Stimulated activated naive CD8-positive, alpha-beta T cell treated with anti-CD3 and anti-CD28 coated beads, Interleukin-15, amount 100 ng/mL, for 72 hours (primary cell): ENCODE measurements at regions not wholly inside any gene's neighbourhood (a gene's known extent, or its start where the extent isn't known, plus 50 kb on each side); places are given as distances from the start of the nearest gene placed in this dataset.
A peak's percentile ranks its signal among the peaks of the same experiment; 100 is the strongest.
"Not testable (repeated sequence)": the region's sequence is repeated elsewhere in the genome, so short reads cannot be mapped to it uniquely, and the experiment has no call there.

Experiments
- ATAC-seq: fragments of 150-1000 bp; cut with Tn5 transposase; 2 replicates; pipeline ENCODE4 v1.10.0; 2021; ENCODE audit warnings: mild to moderate bottlenecking, moderate library complexity
- DNase-seq, 2 donors: peaks; one replicate each; pipeline ENCODE4 v3.0.0; 2021 to 2022
- H3K27ac Mint-ChIP-seq, 2 donors: one replicate each; pipeline ENCODE4 v1.8.0; 2022; ENCODE audit warnings: mild to moderate bottlenecking in 2 of 2, mixed read lengths in 2 of 2, moderate library complexity in 2 of 2
- H3K27me3 Mint-ChIP-seq: one replicate; pipeline ENCODE4 v1.8.0; 2022; ENCODE audit warnings: mixed read lengths
- H3K4me1 Mint-ChIP-seq: one replicate; pipeline ENCODE4 v1.8.0; 2022; ENCODE audit warnings: mild to moderate bottlenecking, mixed read lengths
- H3K4me3 Mint-ChIP-seq, 2 donors: one replicate each; pipeline ENCODE4 v1.8.0; 2022; ENCODE audit warnings: mild to moderate bottlenecking in 2 of 2, mixed read lengths in 2 of 2, moderate library complexity in 1 of 2
- H3K9me3 Mint-ChIP-seq, 2 donors: one replicate each; pipeline ENCODE4 v1.8.0; 2022; ENCODE audit warnings: mixed read lengths in 2 of 2

DNA sequence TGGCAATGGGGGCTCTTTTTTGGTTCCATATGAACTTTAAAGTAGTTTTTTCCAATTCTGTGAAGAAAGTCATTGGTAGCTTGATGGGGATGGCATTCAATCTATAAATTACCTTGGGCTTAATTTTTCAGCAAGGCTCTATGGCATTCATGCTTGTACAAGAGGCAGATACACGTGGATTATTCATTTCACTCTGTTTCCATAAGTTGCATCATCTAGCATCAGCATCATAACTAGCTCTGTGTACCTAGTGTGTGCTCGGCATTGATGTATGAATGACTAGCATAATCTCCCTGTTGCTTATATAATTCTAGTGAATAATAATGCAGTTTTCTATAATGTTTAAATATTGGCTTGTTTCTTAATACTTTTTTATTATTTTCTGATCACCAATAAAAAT, 335.2 kb upstream of the CNTNAP2 start:
- not testable (repeated sequence) for H3K4me1 Mint-ChIP-seq, H3K4me3 Mint-ChIP-seq, H3K27ac Mint-ChIP-seq, ATAC-seq, H3K27me3 Mint-ChIP-seq, DNase-seq, H3K9me3 Mint-ChIP-seq

DNA sequence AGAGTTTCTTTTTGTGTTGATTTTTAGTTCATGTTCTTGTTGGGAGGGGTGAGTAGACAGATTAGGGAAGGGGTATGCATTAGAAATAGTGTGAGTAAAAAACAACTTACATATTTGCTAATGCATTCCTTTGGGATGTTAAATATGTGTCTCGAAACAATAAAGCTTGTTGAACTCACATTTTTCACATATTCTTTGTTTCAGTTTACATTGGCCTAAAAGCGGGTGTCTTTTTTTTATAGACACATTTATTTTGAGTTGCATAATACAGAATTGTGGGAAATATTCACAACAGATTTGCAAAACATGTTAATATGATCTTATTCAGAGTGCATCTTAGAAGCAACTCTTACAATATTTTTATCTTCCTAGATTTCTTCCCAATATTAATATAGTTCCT, 337.5 kb upstream of the CNTNAP2 start:
- Mint-ChIP-seq H3K4me1 (no peaks in the 10 kb centered on the region), H3K27ac (no peak overlapping the region), H3K4me3 (no peak overlapping the region), H3K9me3 (no peaks in the 10 kb centered on the region), H3K27me3 (no peaks in the 10 kb centered on the region)
- ATAC-seq (no peak), DNase-seq (no peak)

DNA sequence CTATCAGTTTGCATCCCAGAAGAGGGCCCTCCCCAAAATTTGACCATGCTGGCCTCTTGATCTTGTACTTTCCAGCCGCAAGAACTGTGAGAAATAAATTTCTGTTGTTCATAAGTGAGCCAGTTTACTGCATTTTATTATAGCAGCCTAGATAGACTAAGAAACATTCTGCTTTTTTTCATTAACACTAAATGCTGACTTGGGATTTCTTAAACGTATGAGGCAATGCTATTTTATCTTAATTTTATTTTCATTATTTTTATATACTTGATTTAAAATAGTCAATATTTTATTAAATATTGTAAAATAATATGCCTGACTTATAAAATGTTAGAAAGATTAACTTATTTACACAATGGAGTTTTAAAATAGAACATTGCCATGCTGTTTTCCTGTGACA, 341.8 kb upstream of the CNTNAP2 start:
- DNase-seq = no peak
- Mint-ChIP-seq H3K4me1 (no peaks in the 10 kb centered on the region), H3K4me3 (no peak overlapping the region), H3K27me3 (no peaks in the 10 kb centered on the region), H3K9me3 (no peaks in the 10 kb centered on the region), H3K27ac (no peak overlapping the region)
- no peak for ATAC-seq

DNA sequence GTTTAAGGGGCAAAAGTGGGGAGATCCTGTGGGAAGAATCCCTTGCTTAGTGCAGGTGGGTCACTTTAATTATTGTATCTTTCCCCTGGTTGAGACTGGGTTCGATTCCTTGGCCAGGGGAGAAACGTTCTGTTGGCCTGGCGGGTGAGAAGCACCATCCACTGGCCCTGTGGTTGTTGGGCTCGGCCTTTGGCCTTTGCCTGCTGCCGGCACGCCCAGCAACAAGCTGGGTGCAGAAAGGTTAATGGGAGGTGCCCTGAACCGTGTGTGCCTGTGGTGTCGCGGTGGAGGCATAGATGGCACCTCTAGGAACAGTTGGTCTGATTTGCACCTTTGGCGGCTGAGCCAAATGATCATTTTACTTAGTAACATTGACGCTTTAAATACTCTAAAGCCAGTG, 363.6 kb upstream of the CNTNAP2 start:
- ATAC-seq (no peak), DNase-seq (no peak)
- no peak overlapping the region for H3K4me3 Mint-ChIP-seq
- no peaks in the 10 kb centered on the region for H3K27me3 Mint-ChIP-seq
- H3K4me1 Mint-ChIP-seq = no peaks in the 10 kb centered on the region
- H3K9me3 Mint-ChIP-seq = peaks cover 5 to 14% of the 10 kb centered on the region in 2 donors
- H3K27ac Mint-ChIP-seq = no peak overlapping the region

DNA sequence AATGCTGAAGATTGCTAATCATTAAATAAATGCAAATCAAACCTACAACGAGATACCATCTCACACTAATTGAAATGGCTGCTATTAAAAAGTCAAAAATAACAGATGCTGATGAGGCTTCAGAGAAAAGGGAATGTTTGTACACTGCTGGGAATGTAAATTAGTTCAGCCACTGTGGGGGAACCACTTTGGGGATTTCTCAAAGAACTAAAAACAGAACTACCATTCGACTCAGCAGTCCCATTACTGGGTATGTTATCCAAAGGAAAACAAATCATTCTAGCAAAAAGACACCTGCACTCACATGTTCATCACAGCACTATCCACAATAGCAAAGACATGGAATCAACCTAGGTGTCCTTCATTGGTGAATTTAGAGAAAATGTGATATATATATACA, 379.0 kb upstream of the CNTNAP2 start:
- Mint-ChIP-seq H3K27me3 (no peaks in the 10 kb centered on the region), H3K27ac (no peak overlapping the region), H3K4me3 (no peak overlapping the region), H3K9me3 (no peaks in the 10 kb centered on the region), H3K4me1 (no peaks in the 10 kb centered on the region)
- no peak for ATAC-seq
- no peak for DNase-seq

DNA sequence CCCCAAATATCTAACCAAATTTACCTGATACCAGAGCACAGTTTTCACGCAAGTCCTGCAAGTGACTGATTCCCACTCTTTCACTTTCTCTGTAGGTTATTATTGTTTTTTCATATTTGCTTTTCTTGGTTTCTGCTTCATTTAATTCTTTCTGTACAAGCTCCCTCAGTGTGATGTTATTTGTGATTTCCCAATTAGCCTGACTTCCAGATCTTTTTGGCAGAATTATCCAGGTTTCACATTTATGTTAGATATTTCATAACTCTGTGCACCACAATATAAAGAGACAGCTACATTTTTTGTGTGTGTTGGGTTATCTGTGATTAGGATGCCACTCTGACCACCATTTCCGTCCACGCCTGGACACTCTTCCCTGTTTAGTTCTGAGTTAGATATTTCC, 381.5 kb upstream of the CNTNAP2 start:
- Mint-ChIP-seq H3K9me3 (peaks cover 6 to 8% of the 10 kb centered on the region in 2 donors), H3K27me3 (no peaks in the 10 kb centered on the region), H3K27ac (no peak overlapping the region), H3K4me3 (no peak overlapping the region), H3K4me1 (no peaks in the 10 kb centered on the region)
- ATAC-seq = no peak
- DNase-seq = no peak

DNA sequence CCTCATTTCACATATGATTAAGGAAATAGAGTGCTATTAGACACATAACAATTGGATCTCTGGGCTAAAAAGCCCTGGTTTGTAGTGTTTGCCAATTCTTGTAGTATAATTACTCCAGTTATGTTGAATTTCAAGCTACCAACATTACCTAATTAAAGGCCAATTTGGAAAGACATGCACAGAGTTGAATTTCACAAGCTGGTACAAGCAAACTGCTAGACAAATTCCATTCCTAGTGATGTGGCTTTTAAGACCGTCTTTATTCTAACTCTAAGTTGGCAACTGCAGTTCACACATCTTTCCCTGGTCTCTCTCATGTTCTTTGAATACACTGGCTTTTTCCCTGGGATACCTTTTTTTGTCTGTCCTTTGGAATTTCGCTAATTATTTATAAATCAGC, 384.1 kb upstream of the CNTNAP2 start:
- Mint-ChIP-seq H3K4me3 (no peak overlapping the region), H3K9me3 (peaks cover 13 to 14% of the 10 kb centered on the region in 2 donors), H3K27ac (no peak overlapping the region), H3K4me1 (no peaks in the 10 kb centered on the region), H3K27me3 (no peaks in the 10 kb centered on the region)
- ATAC-seq = no peak
- no peak for DNase-seq

DNA sequence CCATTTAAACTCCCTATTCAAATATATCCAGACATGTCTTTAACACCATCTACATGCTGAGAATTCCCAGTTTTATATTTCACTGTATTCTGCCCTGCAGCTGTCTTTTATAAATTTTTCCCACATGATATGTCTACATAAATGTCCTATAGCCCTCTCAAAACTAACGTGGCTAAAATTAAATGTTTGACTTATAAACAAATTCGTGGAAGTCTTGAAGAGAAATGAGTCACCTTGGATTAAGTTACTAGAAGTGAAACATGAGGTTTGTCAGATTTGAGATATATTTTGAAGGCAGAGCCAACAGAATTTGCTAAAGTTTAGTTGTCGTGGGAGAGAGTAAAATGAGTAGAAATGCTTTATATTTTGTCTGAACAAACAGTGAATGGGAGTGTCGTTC, 386.9 kb upstream of the CNTNAP2 start:
- H3K4me3 Mint-ChIP-seq = no peak overlapping the region
- DNase-seq (no peak), ATAC-seq (no peak)
- no peaks in the 10 kb centered on the region for H3K27me3 Mint-ChIP-seq
- H3K9me3 Mint-ChIP-seq = peaks cover 13 to 14% of the 10 kb centered on the region in 2 donors
- peak overlapping the region in 1 of 2 donors; percentile 62 for H3K27ac Mint-ChIP-seq
- H3K4me1 Mint-ChIP-seq = no peaks in the 10 kb centered on the region

DNA sequence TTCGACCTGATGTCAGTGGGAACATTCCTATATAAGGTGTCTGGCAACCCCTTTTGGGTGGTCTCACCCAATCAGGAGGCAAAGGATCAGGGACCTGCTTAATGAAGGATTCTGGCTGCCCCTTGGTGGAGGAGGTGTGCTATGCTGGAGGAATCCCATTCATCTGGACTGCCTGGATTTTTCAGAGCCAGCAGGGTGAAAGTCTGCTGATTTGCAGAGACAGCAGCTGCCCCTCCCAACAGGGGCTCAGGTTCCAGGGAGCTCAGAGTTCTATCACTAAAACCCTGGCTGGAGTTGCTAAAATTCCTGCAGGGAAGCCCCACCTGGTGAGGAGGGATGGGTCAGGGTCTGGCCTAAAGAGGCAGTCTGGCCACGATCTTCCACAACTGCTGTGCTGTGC, 398.5 kb upstream of the CNTNAP2 start:
- Mint-ChIP-seq H3K9me3 (peaks cover 5 to 31% of the 10 kb centered on the region in 2 donors), H3K4me3 (no peak overlapping the region), H3K27ac (no peak overlapping the region), H3K4me1 (no peaks in the 10 kb centered on the region), H3K27me3 (no peaks in the 10 kb centered on the region)
- no peak for ATAC-seq
- DNase-seq = no peak

DNA sequence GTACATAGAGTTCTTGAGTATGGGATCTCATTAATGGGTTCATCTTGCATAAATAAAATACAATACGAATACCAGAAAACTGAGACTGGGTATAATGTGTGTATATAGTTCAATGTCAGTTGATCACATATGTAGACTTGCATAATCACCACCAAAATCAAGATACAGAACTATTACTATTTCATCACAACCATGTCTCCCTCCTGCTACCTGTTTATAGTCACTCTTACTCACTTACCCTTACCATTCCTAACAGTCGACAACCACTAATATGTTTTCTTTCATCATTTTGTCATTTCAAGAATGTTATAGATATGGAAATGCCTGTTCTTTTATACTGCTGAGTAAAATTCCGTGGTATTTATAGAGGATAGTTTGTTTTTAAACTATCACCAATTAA, 416.1 kb upstream of the CNTNAP2 start:
- no peak overlapping the region for H3K4me3 Mint-ChIP-seq
- H3K4me1 Mint-ChIP-seq = no peaks in the 10 kb centered on the region
- H3K9me3 Mint-ChIP-seq = peaks cover 0 to 5% of the 10 kb centered on the region in 2 donors
- H3K27ac Mint-ChIP-seq = no peak overlapping the region
- no peaks in the 10 kb centered on the region for H3K27me3 Mint-ChIP-seq
- ATAC-seq (no peak), DNase-seq (no peak)

DNA sequence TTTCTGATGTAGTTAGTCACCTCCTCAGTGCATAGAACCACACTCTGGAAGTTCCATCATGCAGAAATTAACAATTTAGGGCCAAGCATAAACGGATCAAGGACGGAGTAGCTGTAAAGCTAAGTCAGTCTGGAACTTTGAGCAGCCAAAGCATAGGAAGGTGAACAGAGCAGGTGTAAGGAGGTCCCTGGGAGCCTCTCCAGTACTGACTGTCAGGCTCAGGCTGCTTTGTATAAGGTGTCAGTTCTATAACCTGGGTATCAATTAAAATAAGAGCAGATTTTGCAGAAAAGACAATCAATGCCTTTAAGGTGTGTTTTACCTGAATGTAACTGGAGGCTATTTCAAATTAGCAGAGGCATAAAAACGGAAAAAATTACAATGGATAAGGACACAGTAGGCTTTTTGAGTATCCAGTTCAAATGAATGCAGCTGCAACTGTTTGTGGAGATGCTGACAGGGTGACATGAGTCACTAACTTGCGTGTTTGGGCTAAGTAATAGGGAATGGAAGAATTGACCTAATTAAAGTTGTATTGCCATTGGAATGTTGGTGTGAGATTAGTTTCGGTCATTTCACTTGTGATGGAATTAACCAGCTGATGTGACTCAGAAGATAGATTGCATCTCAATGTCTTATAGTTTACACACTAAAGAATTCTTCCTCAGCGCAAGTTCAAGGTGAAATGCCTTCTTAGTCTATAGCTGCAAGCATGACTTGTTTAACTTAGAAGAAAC, 417.9 kb upstream of the CNTNAP2 start:
- no peak for DNase-seq
- Mint-ChIP-seq H3K27ac (no peak overlapping the region), H3K27me3 (no peaks in the 10 kb centered on the region), H3K4me1 (no peaks in the 10 kb centered on the region), H3K4me3 (no peak overlapping the region), H3K9me3 (peaks cover 0 to 5% of the 10 kb centered on the region in 2 donors)
- ATAC-seq = no peak

DNA sequence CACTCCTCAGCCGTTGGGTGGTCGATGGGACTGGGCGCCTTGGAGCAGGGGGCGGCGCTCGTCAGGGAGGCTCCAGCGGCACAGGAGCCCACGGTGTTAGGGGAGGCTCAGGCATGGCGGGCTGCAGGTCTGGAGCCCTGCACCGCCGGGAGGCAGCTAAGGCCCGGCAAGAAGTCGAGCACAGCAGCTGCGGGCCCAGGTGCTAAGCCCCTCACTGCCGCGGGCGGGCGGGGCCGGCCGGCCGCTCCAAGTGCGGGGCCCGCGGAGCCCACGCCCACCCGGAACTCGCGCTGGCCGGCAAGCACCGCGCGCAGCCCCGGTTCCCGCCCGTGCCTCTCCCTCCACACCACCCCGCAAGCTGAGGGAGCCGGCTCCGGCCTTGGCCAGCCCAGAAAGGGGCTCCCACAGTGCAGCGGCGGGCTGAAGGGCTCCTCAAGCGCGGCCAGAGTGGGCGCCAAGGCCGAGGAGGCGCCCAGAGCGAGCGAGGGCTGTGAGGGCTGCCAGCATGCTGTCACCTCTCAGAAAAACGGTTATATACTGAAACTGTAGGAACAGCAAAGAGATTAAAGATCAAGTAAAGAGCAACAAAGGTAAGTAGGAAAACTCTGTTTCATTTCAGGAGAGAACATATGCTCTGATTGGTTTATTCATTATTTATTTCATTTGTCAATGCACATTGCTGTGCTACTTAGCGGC, 419.0 kb upstream of the CNTNAP2 start:
- not testable (repeated sequence) for H3K27me3 Mint-ChIP-seq, H3K9me3 Mint-ChIP-seq, H3K27ac Mint-ChIP-seq, DNase-seq, H3K4me1 Mint-ChIP-seq, ATAC-seq, H3K4me3 Mint-ChIP-seq

DNA sequence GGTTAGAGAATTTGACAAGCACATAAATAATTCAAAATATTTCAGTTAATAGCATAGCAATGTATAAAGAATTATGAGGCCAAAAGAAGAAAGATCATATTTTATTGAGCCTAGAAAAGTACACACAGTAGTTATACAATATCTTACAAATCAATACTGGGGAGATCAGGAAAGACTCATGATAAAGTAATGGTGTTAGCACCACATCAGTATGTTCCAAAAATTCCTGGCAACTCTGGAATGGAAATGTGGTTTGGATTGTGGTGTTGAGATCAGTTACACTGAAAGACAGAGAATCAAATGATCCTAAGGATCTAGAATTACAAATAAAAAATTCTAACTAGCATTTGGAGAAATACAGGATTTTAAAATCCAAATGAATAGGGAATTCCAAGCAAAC, 420.5 kb upstream of the CNTNAP2 start:
- DNase-seq (no peak), ATAC-seq (no peak)
- H3K27ac Mint-ChIP-seq = no peak overlapping the region
- H3K9me3 Mint-ChIP-seq = peaks cover 0 to 5% of the 10 kb centered on the region in 2 donors
- no peaks in the 10 kb centered on the region for H3K27me3 Mint-ChIP-seq
- no peak overlapping the region for H3K4me3 Mint-ChIP-seq
- no peaks in the 10 kb centered on the region for H3K4me1 Mint-ChIP-seq

DNA sequence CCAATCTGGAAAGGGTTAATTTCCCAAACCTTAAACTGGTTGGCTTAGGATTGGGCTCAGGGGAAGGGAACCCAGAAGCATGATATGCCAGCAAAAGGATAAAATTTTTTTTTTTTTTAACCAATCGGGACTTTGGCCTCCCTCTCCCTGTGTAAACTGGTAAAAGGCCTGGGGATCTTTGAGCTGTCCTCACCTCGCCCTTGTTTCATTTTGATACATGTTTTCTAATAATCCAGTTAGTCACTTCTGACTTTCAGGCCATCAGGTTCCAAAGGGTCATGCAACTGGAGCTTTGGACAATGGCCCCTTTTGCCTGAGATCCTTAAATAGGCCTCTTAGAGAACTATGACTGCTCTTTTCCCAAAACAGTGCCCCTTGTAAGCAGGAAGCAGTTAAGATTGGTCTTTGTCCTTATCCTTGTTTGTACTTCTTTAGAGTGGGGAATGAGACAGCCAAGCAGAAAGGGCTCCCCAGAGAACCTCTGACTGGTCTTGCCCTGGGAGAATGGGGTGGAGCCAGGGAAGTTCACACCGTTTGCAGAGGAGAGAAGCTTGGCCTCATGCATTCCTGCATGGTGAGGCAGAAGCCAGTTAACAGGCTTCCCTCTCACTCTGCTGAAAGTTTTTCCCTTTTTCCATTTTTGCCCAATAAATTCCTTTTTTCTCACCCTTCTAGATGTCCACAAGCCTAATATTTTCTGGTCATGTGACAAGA, 424.2 kb upstream of the CNTNAP2 start:
- H3K9me3 Mint-ChIP-seq = peaks cover 5 to 8% of the 10 kb centered on the region in 2 donors
- DNase-seq = no peak
- H3K27me3 Mint-ChIP-seq = no peaks in the 10 kb centered on the region
- H3K4me3 Mint-ChIP-seq = no peak overlapping the region
- H3K4me1 Mint-ChIP-seq = no peaks in the 10 kb centered on the region
- ATAC-seq = no peak
- H3K27ac Mint-ChIP-seq = no peak overlapping the region

DNA sequence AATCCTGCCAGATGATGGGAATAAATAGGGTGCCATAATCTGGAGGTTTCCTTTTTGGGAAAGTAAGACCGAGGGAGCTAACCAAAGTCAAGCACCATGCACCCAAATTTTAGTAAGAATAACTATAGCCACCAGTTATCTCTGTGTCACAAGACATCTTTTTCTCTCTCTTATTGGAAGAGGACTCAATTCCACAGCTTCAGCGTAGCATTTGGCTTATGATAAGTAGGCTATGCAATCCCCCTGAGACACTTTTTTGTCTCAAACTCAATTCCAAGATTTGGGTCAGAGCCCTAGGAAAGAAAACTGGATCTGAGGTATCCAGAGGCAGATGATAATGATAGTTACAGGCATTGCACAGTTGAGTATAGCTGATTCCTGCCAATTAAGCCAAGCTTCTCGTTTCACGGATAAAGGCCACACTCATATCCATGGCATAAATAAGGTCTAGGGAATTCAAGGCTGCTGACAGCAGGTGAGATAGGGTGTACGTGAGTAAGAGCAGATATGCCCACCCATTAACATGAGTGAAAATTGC, 425.2 kb upstream of the CNTNAP2 start:
- no peak for ATAC-seq
- Mint-ChIP-seq H3K9me3 (peaks cover under 1 to 9% of the 10 kb centered on the region in 2 donors), H3K4me3 (no peak overlapping the region), H3K4me1 (no peaks in the 10 kb centered on the region), H3K27me3 (no peaks in the 10 kb centered on the region), H3K27ac (no peak overlapping the region)
- no peak for DNase-seq

DNA sequence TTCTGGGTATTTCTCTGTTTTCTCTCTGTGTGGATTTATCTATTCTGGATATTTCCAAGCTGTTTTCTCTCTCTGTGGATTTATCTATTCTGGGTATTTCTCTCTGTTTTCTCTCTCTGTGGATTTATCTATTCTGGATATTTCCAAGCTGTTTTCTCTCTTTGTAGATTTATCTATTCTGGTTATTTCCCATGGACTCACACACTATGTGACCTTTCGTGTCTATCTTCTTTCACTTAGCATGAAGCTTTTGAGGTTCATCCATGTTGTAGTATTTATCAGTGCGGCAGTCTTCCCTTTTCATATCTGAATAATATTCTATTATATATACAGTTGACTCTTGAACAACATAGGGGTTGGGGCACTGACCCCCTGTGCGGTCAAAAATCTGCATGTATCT, 435.0 kb upstream of the CNTNAP2 start:
- ATAC-seq (no peak), DNase-seq (no peak)
- Mint-ChIP-seq H3K27me3 (no peaks in the 10 kb centered on the region), H3K4me3 (no peak overlapping the region), H3K27ac (no peak overlapping the region), H3K4me1 (no peaks in the 10 kb centered on the region), H3K9me3 (peaks cover 5 to 26% of the 10 kb centered on the region in 2 donors)
